NCI-H146 treated with DMSO at 0.1 percent for 48 hours (cell line): ENCODE measurements at regions not wholly inside any gene's neighbourhood (a gene's known extent, or its start where the extent isn't known, plus 50 kb on each side); places are given as distances from the start of the nearest gene placed in this dataset.
"Not testable (repeated sequence)": the region's sequence is repeated elsewhere in the genome, so short reads cannot be mapped to it uniquely, and the experiment has no call there.

Experiments used
- DNase-seq: peaks from one replicate; lab custom pipeline; 2025; ENCODE audit not compliant: unreplicated experiment; lab: John Stamatoyannopoulos, UW

DNA sequence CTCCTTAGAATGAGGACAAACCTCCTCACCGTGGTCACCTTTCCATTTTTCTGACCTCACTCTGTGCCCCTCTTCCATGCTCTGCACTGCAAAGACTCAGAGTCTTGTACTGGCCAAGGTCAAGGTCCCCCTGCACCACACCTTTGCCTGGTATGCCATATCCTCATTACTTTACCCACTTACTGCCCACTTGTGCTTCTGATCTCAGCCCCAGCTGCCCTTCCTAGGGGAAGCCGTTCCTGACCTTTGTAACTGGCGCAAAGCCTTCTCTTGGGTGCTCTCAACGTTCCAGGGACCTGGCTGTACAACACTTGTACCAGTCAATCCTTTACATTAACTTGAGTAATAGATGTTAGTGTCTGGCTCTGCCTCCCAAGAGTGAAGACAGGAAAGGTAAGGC, 256.0 kb downstream of the SV2B start:
- no peak for DNase-seq

DNA sequence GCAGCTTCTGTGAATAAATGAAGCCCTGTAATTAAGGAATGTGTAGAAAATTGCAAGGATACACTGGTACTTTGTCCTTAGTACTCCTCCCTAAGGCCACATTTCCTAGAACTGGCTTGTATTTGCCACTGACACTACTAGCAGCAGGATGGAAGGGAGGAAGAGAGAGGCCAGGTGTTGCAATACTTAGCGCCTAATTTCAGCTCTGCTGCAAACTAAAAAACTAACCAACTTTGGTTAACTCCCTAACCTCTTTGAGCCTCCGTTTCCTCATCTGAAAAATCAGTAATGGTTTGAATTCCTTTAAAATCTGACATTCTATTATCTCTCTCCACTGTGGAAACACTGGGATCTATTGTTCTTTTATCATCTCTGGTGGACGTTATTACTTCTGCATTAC, 257.0 kb downstream of the SV2B start:
- no peak for DNase-seq

DNA sequence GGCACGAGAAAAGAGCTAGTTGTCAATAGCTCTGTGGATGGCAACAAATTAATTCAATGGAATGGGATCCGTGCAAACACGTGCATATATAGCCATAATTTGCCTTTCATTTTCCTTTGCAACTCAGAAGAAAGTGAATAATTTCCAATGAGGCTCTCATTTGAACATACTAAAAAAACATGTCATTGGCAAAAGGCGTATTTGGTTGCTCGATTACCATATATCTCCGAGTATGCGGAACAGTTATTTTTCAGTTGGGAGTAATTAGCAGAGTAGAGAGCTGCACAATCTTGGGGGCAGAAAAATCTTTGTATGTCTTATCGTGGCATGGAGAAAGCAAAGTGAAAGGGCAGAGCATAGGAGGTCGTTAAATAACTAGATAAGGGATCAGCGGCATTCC, 257.4 kb downstream of the SV2B start:
- no peak for DNase-seq

DNA sequence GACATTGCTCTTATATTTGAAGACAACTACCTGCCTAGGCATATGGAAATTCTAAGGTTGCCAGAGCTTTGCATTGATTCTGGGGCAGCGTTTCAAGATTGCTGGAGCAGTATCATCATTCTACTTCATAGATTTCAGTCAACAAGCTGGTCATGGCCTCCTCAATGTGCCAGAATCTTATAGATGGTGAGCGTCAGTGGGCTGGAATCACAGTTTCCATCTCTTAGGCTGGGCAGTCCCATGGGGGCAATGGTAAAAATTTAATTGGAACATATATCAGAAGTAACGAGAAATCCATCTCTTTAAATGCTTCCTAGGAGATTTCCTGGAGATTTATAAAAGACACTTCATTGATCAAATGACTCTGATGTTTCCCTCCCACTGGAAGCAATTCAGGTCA, 258.3 kb downstream of the SV2B start:
- no peak for DNase-seq

DNA sequence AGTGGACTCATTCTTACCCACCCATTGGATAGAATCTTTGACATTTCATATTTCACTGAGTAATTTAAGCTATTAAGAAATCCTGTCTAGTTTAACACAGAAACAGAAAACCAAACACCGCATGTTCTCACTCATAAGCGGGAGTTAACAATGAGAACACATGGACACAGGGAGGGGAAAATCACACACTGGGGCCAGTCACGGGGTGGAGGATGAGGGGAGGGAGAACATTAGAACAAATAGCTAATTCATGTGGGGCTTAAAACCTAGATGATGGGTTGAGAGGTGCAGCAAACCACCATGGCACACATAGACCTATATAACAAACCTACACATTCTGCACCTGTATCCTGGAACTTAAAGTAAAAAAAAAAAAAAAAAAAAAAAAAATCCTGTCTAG, 261.6 kb downstream of the SV2B start:
- not testable (repeated sequence) for DNase-seq

DNA sequence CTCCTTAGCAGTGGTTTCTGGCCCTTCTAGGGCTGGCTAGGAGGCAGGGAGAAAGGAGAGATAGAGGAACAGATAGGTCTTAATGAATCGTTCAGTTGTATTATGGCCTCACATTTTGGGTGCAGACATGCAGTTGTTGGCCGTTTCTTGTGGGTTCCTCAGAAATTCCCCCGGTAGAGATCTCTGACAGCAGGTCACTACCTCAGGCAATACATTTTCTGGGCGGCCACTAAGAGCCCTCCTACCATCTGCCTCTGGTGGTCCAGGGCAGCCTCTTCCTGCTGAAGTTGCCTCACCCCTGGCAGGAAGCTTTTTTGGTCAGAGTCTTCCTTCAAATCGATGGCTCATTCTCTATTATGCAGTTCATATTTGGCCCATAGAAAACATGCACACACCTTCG, 266.1 kb downstream of the SV2B start:
- DNase-seq, result no peak

DNA sequence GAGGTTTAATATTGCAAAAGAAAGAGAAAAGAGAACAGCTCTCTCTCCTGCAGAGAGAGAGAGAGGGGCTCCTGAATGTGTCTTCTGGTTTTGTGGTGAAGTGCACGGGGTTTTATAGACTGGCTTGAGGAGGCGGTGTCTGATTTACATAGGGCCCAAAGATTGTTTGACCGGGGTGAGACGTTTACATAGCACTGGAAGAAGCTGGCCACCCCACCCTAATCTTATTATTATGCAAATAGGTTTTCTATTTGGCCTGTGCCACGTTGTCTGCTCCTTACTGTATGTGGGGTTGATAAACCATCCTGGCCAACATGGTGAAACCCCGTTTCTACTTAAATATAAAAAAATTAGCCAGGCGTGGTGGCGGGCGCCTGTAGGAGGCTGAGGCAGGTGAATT, 268.6 kb downstream of the SV2B start:
- no peak for DNase-seq

DNA sequence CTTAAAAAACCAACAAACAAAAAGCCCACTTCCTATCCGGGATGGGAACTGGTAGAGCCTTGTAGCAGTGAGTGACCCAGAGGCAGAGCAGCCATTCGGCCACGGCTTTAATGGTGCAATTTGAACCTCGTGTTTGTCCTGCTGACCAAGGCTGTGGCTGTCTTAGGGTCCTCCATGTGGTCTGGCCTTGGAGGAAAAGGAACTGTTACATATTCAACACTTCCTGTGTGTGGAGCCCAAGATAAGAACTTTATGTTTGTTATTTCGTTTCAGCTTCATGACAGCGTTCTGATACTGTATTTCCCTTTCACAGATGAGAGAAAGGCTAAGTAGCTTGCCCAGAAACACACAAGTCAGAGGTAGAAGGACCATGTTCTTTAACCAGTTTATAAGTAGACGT, 269.8 kb downstream of the SV2B start:
- DNase-seq, result no peak

DNA sequence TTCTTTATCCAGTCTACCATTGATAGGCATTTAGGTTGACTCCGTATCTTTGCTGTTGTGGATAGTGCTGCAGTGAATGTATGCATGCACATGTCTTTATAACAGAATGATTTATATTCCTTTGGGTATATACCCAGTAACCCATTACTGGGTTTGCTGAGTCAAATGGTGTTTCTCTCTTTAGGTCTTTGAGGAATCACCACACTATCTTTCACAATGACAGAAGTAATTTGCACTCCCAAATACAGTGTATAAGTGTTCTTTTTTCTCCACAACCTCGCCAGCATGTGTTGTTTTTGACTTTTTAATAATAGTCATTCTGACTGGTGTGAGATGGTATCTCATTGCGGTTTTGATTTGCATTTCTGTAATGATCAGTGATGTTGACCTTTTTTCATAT, 271.3 kb downstream of the SV2B start:
- not testable (repeated sequence) for DNase-seq

DNA sequence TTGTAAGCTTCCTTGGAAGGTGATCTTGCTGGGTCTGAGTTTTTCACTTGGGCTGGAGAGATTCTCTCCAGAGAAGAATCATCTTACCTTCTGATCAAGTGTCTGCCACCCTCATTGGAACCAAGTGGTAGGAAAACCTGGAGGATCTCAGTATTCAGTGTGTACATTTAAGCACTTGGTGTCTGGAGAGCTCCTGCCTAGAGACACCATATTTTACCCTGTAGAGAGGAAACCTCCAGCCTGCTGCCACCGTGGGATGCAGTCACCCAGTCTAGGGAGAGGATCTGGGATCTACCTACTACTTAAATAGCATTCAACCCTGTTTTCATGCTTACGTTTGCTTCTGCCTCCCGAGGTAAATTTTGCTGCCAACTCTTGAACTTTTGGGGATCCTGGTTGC, 274.3 kb downstream of the SV2B start:
- DNase-seq, result no peak

DNA sequence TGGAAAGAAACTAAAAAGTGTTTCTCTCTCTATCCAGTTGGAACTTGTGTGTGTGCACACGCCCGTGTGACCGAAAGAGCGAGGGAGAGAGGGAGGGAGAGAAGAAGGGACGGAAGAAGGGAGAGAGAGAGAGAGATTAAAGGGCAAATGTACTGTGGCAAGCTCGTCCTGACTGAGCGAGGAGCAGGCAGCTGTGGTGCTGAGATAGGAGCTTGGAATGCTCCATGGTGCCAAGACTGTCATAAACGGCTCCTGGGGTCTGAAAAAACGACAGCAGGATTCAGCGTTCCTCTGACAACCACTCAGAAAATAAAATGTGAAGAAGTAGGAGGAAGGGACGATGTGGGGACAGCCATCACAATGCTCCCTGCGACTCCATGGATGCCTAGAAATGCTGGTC, 276.0 kb downstream of the SV2B start:
- DNase-seq, result no peak

DNA sequence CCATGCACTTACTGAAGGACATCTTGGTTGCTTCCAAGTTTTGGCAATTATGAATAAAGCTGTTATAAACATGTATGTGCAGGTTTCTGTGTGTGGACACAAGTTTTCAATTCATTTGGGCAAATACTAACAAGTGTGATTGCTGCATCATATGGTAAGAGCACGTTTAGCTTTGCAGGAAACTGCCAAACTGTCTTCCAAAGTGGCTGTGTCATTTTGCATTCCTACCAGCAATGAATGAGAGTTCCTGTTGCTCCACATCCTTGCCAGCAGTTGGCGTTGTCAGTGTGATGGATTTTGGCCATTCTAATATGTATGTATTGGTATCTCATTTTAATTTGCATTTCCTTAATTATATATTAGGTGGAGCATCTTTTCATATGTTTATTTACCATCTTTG, 280.1 kb downstream of the SV2B start:
- DNase-seq, result no peak

DNA sequence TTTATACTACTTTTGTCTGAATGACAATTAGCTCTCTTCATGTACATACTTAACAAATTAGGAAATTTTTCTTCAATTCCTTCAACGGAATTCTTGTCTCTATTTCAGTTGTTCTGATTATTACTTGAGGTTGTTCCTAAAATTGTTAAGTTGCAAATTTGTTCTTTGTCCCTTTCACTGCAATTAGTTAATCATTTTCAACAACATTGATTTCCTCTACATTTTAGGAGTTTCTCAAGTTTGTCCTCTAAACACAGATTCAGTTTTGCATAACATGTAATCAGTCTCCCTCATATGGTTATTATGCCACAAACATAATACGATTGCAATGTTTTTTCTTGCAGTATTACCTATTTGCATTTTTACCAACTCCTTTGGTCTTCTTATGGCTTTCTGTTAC, 283.5 kb downstream of the SV2B start:
- no peak for DNase-seq

DNA sequence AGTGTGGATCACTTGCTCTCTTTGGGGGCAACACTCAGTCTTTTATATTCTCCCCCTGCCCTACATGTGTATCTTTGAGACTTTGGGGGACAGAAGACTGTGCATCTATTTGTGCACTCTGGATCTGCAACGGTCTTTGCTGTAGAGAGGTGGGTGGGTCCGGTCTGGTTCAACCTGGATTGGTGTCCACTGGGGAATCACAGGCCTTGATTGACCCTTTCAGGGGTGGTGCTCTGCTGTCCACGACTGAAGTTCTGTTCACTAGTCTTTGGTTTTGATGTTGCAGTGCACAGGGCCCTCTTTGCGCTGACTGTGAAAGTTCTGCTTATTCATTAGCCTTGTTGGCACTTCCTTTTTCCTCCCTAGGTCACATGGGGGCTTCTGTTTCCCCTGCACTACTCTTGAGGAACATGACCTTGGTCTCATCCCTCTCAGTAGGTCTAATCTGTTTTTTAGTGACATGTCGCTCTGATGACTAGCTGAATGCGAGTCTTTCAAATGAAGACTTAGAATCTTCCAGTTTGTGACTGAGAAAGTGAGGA, 284.2 kb downstream of the SV2B start:
- DNase-seq, result no peak

DNA sequence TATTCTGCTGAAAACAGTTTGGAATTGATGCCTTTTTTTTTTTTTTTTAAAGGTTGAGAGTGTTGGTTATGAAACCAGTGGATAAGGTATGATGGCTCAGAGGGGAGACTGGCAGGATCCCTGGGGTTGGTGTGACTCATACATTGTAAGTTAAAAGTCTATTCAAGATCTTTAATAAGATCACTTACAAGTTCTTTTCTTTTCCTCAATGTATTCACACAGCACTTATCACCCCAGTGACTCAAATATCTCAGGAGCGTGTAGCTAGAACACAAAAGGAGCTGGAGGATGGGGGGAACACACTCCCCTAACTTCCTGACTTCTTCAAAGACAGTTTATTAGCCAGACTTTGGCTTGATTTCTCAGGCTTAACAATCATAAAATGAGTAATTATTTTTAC, 285.3 kb downstream of the SV2B start:
- no peak for DNase-seq

DNA sequence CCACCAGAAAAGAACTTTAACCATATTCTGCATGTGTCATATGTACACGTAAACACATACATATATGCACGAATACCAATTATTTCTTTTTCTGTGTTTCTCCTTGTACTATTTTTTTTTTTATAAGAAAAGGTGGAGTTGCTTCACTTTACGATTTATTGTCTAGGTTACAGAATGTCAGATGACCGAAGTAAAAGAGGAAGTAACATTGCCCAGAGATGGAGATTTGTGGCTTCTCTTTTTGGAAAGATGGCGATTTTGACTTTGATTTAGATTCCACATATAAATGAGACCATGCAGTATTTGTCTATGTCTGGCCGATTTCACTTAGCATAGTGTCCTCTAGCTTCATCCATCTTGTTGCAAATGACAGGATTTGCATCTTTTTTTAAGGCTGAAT, 293.1 kb downstream of the SV2B start:
- DNase-seq, result no peak

DNA sequence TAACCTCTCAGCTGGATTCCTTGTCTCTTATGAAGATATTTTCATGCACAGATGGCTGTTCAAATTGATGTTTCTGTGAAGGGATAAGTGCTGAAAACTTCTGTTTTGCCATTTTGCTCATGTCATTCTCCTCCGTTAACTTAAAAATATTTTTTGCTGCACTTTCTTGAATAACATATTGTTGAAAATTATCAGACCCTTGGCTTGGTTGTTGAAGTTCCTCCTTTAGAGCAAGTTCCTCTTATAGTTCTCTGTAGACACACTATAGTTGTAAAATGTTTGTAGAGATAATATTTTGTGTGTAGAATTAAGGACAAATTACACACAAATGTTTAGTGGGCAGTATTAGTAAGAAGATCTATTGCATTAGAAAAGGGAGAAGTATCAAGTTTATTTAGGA, 300.4 kb downstream of the SV2B start:
- no peak for DNase-seq

DNA sequence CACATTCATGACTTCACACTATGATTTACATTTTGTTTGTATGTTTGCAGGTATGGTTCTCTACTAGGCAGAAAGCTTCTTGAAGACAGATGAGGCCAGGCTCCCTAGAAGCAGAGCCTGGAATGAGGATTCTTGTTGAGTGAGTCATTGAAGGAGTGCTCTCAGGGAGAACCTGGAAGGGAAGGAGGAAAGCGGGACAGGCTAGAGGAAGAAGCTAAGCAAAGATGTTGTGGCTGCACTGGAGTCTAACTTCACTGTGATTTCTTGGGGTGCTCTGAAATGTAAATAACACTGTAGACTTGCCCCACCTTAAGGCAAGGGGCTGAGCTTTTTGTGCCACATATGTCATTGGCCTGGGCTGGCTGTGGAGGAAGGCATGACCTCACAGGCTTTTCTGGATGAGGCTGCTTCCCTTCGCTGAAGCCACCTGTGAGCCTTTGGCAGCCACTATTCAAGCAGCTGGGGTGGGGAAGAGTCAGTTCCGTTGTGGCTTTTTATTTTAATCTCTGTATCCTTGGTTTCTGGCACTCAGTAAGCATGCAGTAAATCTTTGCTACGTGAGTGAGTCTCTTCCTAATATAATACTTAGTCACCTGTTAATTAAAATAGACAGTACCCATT, 307.3 kb downstream of the SV2B start:
- peak; percentile 23 for DNase-seq

DNA sequence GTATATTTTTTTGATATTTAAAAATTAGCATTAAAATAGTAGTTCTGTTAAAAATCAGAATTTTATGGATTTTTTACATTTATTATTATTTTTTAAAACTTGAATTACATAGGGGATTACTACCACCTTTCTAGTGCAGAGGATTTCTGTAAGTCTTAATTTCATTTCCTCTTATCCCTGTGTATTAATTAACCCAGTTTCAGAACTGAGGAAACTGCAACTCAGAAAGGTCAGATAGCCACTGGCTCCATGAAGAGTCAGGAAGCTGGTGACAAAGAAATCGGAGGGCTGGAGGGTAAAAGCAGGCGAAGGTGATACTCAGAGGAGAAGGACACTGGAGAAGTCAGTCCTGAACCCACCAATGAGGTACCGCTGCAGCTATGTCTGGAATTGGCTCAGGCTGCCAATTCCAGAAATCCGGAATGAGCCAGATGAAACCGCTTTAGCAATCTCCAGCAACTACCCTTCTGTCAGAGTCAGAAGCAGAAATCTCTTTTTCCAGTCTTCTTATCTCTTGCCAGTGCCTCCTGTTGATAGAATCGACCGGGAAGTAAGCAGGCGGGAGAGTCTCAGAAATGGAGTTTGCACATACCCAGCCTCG, 308.5 kb downstream of the SV2B start:
- peak; percentile 14 for DNase-seq

DNA sequence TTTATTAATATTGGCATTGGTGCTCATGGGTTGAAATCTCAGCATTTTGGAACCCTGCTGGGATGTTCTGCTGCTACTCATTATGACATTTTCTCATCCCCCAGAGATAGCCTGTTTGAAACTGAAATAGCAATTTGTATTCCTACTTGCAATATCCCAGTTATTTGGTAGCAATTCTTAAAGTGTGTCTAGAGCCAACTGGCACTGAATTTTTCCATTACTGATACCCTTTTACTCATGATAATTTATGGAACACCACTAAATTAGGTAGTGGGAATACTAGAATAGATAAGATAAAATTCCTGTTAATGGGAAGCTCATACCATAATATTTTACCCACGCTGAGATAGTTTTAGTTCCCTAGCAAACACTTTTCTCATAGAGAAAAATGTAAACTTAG, 309.3 kb downstream of the SV2B start:
- no peak for DNase-seq

DNA sequence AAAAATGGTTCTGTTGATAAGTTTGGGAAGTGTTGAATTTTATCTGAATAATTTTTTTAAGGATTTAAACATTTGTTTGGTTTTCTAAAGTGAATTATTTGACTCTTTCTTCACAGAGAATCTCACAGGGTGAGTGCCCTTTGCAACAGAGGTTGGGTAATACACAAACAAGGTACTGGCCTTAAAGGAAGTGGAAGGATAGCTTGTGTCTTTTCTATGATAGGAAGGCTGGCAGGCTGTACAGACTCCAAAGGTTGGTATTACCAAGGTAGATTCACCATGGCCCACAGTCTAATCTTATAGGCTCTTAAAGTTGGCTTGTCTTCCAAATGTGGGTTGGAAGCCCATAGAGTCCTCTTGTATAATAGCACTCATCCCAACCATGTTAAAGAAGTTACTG, 311.5 kb downstream of the SV2B start:
- DNase-seq, result no peak

DNA sequence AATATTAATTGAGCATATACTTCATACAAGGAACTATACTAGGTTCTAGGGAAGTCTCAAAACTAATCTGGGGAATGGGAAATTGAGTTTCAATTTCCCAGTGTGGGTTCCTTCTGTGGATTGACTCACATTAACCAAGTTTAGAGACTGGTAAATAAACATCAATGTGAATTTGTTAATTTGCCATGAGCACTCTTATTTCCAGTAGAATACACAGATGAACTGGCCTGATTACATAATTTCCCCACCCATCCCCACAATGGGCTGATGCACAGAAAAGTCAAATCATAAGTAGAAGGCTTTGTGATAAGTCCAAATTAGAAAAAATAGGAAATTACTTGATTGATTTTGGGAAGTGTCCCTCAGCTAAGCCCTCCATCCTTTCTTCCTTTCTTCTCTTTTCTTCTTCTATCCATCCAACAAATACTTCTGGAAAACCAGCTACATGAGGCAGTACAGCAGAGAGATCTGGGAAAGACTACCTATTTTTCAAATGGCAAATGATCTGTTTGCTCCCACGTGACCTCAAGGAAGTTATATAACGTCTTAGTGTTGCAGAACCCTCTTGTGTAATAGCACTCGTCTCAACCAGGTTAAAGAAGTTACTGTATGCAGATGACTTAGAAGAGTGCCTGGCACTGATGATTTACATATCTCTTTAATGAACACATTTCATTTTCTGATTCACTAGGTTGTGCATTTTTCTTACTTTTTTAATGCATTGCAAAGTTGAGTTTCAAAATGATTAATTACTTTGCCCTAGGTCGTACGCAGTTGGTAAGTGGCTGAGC, 312.3 kb downstream of the SV2B start:
- no peak for DNase-seq
